UCSD-AML1 (cell line): ENCODE measurements at regions not wholly inside any gene's neighbourhood (a gene's known extent, or its start where the extent isn't known, plus 50 kb on each side); places are given as distances from the start of the nearest gene placed in this dataset.
"Not testable (repeated sequence)": the region's sequence is repeated elsewhere in the genome, so short reads cannot be mapped to it uniquely, and the experiment has no call there.

Source experiments
- DNase-seq: peaks from one replicate; lab custom pipeline; 2025; ENCODE audit not compliant: unreplicated experiment; lab: John Stamatoyannopoulos, UW

DNA sequence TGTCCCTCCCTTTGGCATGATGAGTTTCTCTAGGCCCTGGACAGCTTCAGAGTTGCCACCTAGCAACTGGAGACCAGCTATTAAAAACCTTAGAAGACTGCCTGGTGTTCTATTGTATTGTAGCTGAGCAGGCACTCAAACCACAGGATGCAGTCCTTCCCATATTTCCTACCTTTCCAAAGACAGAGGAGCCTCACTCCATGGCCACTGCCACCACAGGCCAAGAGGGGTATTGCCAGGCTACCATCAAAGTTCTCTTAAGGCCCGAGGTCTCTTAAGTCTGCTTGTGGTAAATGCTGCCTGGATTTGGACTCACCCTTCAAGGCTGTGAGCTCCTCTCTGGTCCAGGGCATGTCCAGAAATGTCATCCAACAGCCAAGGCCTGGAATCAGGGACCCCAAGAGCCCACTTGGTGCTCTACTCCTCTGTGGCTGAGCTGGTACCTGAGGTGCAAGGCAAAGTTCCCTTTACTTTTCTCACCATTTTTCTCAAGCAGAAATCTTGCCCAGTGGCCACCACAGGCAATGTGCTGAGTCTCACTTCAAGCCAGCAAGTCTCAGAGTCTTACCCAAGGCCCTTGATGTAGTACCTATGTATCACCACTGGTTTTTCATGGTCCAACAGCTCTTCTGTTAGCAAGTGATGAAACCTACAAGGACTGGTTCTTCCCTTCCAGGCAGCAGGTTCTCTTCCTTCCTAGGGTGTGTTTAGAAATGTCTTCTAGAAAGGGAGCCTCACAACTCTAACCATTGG is 269.4 kb downstream of the AMY1C start:
- DNase-seq = no peak

DNA sequence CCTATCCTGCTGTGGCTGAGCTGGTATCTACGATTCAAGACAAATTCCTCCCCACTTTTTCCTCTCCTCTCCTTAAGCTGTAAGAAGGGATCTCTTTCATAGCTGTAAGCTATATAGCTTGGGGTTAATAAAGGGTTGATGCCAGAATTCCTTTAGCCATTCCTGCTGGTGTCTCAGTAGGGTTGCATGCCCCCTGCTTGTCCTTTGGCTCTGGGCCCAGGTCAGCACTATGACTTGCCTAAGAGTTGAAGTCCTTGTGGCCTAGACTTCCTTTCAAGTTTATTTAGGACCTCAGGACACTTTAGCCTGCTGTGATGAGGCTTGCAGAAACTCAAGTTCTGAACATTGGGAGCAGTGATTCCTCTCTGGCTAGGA is 270.0 kb downstream of the AMY1C start:
- DNase-seq = no peak

DNA sequence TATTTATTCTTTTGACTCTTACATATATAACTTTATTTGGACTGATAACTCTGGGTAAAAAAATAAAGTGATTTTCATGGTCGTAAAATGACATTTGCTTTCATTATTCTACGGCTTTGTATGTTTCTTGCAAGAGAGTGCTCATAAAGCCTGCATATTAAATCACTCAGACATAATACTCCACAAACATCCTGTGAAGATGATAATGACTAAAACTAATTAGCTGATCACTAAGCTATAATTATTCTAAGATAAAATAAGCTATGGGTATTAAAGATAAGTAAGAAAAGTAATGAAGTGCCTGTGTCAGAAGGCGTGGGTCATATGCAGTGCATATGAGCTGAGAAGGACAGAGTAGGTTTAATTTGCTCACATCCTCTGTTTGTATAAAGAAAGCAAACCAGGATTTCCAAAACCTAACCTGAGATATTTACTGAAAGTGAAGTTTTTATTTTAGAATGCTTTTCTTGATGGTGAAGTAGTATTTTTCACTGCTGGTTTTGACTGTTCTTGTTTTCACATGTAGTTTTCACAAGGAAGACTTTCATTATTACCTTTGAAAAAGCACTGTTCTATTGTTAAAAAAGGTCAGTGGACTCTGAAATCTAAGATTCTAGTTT is 278.8 kb downstream of the AMY1C start:
- no peak for DNase-seq

DNA sequence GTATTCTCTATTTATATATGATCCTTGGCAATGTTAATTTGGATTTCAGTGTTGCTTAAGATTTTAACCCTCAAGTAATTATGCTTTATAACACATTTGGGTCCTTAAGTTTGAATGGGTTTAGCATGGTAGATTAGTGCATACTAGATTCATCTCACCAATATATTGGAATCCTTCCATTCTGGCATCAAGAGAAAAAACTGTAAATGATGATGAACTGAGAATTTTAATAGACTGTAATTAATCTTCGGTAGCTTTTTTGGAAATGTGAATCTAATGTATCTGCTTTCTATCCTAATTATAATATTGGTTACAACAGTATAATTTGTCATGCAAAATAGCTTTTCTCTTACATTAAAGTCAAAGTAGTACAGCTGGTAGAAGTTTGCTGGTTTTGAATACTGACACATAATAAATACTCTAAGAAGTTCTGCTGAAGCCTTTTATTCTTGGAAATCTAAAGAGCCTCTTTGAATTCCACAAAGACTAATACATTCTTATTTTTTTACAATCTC is 279.8 kb downstream of the AMY1C start:
- DNase-seq = no peak

DNA sequence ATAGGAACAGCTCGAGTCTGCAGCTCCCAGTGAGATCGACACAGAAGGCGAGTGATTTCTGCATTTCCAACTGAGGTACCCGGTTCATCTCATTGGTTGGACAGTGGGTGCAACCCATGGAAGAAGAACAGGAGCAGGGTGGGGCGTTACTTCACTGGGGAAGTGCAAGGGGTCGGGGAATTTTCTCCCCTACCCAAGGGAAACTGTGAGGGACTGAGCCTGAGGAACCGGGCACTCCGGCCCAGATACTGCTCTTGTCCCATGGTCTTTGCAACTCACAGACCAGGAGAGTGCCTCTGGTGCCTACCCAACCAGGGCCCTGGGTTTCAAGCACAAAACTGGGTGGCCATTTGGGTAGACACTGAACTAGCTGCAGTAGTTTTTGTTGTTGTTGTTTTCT is 307.1 kb downstream of the AMY1C start:
- DNase-seq = no peak

DNA sequence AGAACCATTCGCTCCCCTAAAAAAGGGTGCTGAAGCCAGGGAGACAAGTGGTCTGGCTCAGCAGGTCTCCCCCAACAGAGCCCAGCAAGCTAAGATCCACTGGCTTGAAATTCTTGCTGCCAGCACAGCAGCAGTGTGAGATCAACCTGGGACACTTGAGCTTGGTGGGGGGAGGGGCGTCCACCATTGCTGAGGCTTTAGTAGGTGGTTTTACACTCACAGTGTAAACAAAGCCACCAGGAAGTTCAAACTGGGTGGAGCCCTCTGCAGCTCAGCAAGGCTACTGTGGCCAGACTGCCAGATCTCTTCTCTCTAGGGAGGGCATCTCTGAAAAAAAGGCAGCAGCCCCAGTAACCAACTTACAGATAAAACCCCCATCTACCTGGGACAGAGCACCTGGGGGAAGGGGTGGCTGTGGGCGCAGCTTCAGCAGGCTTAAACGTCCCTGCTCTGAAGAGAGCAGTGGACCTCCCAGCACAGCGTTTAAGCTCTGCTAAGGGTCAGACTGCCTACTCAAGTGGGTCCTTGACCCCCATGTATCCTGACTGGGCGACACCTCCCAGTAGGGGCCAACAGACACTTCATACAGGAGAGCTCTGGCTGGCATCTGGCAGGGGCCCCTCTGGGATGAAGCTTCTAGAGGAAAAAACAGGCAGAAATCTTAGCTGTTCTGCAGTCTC is 307.7 kb downstream of the AMY1C start:
- DNase-seq = not testable (repeated sequence)

DNA sequence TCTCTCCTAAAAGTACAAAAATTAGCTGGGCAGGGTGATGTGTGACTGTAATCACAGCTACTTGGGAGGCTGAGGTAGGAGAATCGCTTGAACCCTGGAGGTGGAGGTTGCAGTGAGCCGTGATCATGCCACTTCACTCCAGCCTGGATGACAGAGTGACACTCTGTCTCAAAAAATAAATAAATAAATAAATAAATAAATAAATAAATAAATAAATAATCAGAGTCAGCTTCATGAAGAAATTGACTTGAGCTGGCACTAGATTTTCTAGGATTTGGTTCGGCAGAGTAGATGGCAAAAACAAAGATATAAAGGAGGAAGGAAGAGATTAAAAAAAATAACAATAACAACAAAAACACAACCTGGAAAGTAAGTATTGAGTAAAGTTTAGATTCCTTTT is 311.9 kb downstream of the AMY1C start:
- DNase-seq = not testable (repeated sequence)

DNA sequence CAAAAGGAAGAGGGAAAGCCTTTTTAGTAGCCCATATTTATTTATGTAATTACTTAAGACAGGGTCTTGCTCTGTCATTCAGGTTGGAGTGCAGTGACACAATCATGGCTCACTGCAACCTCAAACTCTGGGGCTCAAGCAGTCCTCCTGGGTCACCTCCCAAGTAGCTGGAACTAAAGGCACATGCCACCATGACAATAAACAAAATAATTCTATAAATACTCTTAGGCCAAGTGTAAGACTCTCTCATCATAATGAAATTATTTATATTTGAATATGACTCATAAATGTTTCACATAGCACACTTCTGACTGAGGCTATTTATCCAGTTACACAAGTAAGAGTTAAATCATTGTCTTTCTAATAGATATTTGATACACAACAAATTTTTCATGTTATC is 314.7 kb downstream of the AMY1C start:
- no peak for DNase-seq

DNA sequence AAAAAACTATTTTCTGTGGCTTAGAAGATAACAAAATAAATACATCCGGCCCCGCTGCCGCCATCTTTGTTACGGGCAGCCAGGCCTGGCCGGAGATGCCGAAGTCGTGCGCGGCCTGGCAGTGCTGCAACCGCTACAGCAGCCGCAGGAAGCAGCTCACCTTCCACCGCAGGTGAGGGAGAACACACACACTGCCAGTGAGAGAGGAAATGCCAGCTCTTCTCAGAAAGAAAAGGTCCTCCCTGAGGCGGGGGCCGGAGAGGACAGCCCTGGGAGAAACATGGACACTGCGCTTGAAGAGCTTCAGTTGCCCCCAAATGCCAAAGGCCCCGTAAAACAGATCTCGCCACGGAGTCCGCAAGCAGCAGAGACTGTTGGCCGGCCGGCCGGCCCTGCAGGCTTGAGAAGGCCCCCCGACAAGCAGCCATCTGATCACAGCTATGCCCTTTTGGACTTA is 323.2 kb downstream of the AMY1C start:
- DNase-seq = no peak

DNA sequence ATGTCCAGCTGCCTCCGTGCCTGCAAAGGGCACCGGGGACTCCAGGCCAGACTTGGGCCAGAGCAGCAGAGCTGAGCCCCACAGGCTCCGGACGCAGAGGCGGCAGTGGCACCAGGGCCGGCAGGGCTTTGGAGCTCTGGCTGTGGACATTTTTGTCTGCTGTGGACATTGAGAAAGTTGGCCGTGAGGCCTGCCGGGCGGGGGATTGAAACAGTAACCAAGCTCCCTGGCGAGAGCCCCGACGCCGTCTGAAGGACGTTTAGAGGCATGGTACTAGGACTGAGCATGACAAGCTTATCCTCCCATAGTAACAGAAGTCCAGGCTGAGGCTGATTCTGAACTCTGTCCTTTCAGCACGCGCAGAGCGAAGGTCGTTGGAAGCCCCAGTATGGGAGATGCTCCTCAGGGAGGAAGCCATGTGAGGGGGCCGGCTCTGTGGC is 323.8 kb downstream of the AMY1C start:
- no peak for DNase-seq

DNA sequence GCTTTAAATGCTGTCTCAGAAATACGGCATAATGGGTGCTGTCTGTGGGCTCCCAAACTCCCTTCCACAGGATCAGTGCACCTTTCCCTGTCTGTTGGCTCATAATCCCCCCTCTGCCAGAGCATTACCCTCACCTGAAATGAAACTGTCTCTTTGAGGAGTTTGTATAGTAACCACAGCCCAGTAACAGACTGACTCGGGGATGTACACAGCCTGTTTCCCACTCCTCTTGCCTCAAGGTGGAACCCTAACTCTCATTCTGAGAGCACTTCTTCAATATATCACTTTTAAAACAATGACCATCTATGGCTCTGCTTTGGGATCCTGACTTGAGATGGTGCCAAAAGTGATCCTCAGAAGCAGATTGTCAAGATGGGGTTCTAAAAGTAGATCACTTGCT is 332.5 kb downstream of the AMY1C start:
- DNase-seq = no peak

DNA sequence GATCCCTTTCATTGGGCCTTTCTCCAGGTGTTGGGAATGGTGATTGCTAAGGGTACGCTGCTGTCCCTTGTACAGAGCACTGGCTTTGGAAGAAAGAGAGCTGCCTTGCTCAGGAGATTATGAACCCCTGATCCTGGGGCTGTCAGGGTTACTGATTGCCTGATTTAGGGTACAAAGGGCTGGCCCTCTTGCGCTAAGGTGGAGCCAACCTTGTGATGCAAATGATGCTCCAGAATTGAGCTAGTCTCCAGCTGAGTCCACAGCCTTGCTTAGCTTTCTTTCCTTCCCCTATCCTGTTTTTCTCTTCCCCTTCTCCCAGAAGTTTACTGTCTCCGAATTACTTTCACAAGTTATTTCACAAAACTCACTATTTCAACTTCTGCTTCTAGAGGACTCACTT is 334.7 kb downstream of the AMY1C start:
- DNase-seq = no peak

DNA sequence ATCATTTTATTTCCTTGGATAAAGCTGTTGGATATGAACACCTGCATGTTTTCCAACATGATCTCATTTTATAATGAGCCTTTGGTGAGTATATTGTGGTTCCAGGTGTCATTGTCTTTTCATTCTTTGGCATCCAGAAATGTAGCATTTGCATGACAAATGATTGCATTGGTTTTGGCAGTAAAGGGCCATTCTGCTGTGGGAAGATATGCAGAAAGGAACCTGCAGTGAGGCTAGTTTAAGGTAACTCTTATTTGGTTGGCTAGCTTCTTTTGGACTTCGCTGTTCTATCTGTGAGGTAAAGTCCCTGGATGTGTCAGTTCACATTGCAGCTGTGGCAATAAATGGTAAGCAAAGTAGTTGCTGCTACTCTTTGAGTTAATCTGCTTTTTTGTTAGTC is 343.0 kb downstream of the AMY1C start:
- DNase-seq = no peak

DNA sequence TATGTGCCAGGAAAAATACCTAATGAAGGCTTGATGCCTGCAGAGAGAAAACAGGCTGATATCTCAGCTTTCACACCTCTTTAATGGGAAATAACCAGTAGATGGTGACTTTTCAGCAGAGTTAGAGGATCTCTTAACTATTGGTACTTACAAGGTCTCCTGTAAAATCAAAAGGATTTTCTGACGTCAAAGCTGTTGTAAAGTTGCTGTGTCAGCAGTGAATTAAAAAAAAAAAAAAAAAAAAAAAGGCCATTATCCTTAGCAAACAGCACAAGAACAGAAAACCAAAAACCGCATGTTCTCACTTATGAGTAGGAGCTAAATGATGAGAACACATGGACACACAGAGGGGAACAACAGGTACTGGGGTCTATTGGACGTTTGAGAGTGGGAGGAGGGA is 349.1 kb downstream of the AMY1C start:
- no peak for DNase-seq

DNA sequence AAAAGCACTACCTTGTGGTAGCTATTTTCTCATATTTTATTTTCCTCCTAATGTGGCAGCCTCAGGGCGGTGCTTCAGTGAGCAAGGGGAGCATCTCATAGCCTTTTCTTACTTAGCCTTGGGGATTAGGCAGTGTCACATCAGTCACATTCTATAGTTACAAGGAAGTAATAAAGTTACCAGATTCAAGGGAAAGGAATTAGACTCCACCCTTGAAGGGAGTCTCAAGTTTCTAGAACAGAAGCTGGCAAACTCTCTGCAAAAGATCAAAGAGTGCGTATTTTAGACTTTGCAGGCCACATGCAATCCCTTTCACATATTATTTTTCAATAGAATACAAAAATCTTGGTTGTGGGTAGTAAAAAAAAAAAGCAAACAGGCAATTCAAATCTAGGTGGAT is 350.4 kb downstream of the AMY1C start:
- no peak for DNase-seq

DNA sequence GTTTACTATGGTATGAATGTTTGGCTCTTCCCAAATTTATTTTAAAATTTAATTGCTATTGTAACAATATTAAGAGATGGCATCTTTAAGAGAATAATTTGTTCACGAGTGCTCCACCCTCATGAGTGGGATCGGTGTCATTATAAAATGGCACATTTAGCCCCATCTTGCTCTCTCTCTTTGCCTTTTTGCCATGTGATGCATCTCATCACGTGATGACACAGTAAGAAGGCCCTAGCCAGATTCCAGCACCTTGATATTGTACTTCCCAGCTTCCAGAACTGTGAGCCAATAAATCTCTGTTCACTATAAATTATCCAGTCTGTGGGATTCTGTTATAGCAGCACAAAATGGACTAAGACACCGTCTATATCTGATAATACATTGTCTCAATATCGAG is 355.8 kb downstream of the AMY1C start:
- no peak for DNase-seq

DNA sequence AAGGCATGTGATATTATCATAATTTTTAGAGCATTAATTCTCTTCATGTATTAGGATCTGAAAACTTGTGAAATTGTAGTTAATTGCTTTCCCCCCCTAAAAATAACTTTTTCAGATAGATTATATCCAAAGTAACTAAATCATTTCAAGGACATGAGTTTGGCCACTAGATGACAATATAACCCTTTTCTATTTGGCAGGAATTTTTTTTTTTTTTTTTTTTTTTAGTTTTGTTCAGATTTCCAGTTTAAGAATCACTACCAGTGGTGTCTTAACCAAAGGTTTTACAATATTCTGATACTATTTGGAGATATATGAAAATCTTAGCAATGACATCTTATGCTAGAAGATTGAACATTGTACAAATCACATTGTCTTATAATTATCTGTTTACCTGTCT is 370.8 kb downstream of the AMY1C start:
- DNase-seq = no peak

DNA sequence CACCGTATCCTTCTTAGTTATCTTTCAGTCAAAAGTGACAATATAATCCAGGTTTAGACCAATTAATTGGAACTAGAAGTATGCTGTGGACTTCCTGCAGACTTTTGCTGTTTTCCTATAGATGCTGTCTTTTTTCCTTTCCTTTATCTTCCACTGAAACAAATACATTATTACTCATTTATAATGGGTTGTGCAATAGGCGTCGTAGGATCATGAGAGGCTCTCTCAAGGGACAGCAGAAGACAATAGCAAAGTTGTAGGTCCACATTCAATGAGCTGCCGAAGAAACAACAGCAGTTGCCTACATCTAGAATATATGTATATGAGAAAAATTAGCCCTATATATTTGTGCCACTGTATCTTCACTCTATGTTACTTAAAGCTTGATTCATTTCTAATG is 371.6 kb downstream of the AMY1C start:
- no peak for DNase-seq

DNA sequence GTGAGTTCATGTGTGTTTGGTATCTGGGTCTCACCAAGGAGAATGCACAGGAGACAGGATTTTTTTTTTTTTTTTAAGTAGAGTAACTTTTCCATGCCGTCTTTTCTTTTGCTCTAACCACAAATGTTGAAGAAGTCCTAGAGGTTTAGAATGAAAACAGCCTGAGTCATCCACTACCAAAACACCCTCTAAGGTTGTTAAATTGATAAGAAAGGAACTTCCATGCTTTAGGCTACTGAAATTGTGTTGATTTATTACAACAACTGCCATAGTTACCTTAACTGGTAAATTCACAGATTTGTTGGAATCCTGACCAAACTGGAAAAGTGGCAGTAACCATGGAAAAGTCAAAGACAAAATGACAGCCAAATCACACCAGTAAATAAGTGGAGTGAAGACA is 375.6 kb downstream of the AMY1C start:
- DNase-seq = no peak

DNA sequence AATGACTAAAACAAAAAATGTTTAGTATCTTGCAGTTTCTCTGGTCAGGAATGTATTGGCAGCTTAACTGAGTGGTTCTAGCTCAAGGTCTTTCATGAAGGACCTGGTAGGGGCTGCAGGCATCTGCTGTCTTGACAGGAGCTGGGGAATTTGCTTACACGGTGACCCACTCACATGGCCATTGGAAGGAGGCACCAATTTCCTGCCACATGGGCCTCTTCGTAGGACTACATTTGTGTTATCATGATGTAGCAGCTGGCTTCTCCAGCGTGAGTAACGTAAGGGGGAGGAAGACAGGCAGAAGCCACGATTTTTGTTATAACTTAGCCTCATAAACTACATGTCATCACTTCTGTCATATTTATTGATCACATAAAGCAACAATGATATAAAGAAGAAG is 376.3 kb downstream of the AMY1C start:
- no peak for DNase-seq

DNA sequence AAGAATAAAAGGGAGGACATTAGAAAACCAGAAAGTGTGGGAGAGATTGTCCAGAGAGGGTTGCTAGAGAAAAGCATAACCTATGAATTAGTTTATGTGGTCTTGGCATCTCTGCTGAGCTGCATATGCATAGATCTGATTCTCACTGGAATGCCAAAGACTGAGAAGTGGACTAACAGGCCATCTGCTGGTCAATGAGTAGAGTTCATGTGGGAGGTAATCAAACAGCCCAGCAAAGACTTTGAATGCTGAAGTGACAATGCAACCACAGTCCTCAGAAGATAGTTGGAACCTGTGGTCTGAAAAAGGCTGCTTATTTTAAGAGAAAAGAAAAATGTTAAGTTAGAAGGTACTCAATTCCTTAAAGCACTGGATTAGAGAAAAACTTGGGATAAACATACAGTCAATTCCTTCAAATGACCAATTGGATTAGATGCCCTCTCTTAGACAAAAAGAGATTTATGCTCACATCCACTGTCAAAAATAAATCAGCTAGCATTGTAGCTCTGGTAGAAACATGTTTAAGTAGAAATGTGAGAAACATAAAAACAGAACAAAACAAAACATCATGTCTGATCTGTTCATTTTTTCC is 382.8 kb downstream of the AMY1C start:
- DNase-seq = no peak

DNA sequence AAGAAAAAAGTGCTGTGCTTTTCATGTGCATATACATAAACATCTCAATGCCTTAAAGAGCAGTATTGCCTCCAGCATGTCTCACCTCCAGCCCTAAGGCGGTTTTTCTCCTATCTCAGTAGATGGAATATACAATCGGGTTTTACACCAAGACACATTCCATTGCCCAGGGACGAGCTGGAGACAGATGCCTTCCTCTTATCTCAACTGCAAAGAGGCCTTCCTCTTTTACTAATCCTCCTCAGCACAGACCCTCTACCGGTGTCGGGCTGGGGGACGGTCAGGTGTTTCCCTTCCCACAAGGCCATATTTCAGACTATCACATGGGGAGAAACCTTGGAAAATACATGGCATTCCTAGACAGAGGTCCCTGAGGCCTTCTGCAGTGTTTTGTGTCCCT is 385.3 kb downstream of the AMY1C start:
- not testable (repeated sequence) for DNase-seq
